Upper lobe of left lung (tissue), 6 donors: ENCODE measurements at regions not wholly inside any gene's neighbourhood (a gene's known extent, or its start where the extent isn't known, plus 50 kb on each side); places are given as distances from the start of the nearest gene placed in this dataset.

ENCODE experiments used
- ATAC-seq, 2 donors: fragments of 200-7000 bp; cut with Tn5 transposase; one replicate each; pipeline ENCODE4 v1.9.1; 2022; ENCODE audit warnings: mild to moderate bottlenecking in 2 of 2, moderate library complexity in 2 of 2; ENCODE audit not compliant: low FRiP score in 2 of 2
- DNase-seq, 2 donors: peaks; one replicate each; pipeline ENCODE4 v3.0.0-alpha.2; 2019 to 2020
- H3K27ac ChIP-seq, 4 donors: fragments of 200-600 bp; sonication (generic); one replicate each; pipeline ENCODE4 v1.5.1; 2016 to 2019
- H3K27me3 ChIP-seq, 4 donors: fragments of 200-600 bp; sonication (generic); one replicate each; pipeline ENCODE4 v1.5.1; 2017 to 2019
- H3K36me3 ChIP-seq, 4 donors: fragments of 200-600 bp; sonication (generic); one replicate each; pipeline ENCODE4 v1.5.1; 2016 to 2019
- H3K4me1 ChIP-seq, 4 donors: fragments of 200-600 bp; sonication (generic); one replicate each; pipeline ENCODE4 v1.5.1; 2018 to 2019
- H3K4me3 ChIP-seq, 4 donors: fragments of 200-600 bp; sonication (generic); one replicate each; pipeline ENCODE4 v1.5.1; 2017 to 2019; ENCODE audit warnings: mild to moderate bottlenecking in 2 of 4, moderate library complexity in 1 of 4
- H3K9me3 ChIP-seq, 4 donors: fragments of 200-600 bp; sonication (generic); one replicate each; pipeline ENCODE4 v1.5.1; 2018 to 2019
- EP300 ChIP-seq, 4 donors: sonication (generic); formaldehyde crosslinking; IDR thresholded peaks; one replicate each; pipeline ENCODE4 v1.5.1; 2017; ENCODE audit warnings: antibody characterized with exemption in 4 of 4, control low read depth in 2 of 4
- POLR2A ChIP-seq, 4 donors: fragments of 450-650 bp; IDR thresholded peaks; one replicate each; pipeline ENCODE4 v1.5.1; 2016 to 2017; ENCODE audit warnings: antibody characterized with exemption in 4 of 4, mild to moderate bottlenecking in 2 of 4
- POLR2AphosphoS5 ChIP-seq, 2 donors: sonication (generic); formaldehyde crosslinking; IDR thresholded peaks; one replicate each; pipeline ENCODE4 v1.5.1; 2017; ENCODE audit warnings: antibody characterized with exemption in 2 of 2
- WGBS, 2 donors: methylation state at CpG; one replicate each; pipeline ENCODE4 v1.1.5; 2017 to 2018; 5-methylcytosine and 5-hydroxymethylcytosine counted together
- TF ChIP-seq, protein P1 (sequence below), 6 experiments: fragments of 450-650 bp in 4 of 6; fragments of 200-600 bp in 2 of 6; sonication (generic) in 2 of 6; IDR thresholded peaks; one replicate each; pipeline ENCODE4 v1.5.1; 2016 to 2019; ENCODE audit warnings: antibody characterized with exemption in 6 of 6
- donor health status: DM: no; HTN: no; CAD: no; lungs with moderate emphysema.
- donor health status: DM: no; HTN: yes; CAD: no; lungs with severe emphysema.

- Histone ChIP-seq H3K27ac (no peak overlapping the region), H3K4me3 (no peak overlapping the region), H3K27me3 (no peaks in the 10 kb centered on the region), H3K4me1 (no peaks in the 10 kb centered on the region), H3K36me3 (no peaks in the 10 kb centered on the region), H3K9me3 (no peaks in the 10 kb centered on the region)
- TF ChIP-seq, protein P1, sequence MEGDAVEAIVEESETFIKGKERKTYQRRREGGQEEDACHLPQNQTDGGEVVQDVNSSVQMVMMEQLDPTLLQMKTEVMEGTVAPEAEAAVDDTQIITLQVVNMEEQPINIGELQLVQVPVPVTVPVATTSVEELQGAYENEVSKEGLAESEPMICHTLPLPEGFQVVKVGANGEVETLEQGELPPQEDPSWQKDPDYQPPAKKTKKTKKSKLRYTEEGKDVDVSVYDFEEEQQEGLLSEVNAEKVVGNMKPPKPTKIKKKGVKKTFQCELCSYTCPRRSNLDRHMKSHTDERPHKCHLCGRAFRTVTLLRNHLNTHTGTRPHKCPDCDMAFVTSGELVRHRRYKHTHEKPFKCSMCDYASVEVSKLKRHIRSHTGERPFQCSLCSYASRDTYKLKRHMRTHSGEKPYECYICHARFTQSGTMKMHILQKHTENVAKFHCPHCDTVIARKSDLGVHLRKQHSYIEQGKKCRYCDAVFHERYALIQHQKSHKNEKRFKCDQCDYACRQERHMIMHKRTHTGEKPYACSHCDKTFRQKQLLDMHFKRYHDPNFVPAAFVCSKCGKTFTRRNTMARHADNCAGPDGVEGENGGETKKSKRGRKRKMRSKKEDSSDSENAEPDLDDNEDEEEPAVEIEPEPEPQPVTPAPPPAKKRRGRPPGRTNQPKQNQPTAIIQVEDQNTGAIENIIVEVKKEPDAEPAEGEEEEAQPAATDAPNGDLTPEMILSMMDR (IDR thresholded peaks at IDR 0.05): no peak
- WGBS, 2 donors: 90 to 96% methylated on average over 2 of the region's 2 CpGs
- DNase-seq: no peak
- no peak for ATAC-seq
Measured at GRCh38 chr3:40911264-40911663, 288.0 kb upstream of the CTNNB1 start.

DNA sequence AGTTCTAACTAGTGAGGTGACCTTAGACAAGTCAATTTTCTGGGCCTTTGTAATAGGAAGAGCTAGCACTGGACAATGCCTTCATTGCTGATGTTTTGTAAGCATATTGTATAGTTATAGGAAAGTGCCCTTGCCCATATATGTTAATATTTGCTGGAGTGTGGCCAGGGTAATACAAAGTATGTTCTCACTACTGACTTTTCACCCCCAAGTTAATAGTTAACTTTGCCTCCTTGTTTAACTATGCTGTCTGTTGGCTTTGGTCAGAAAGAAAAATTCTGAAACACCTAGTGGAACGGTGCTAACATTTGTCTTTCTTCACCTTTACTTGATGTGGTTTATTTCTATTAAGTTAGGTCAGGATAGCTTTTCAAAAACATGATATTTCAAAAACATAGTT, 287.4 kb upstream of the CTNNB1 start:
- 52 to 69% methylated on average over 1 of the region's 1 CpG for WGBS, 2 donors
- Histone ChIP-seq H3K36me3 (no peaks in the 10 kb centered on the region), H3K27me3 (no peaks in the 10 kb centered on the region), H3K4me3 (no peak overlapping the region), H3K27ac (no peak overlapping the region), H3K9me3 (no peaks in the 10 kb centered on the region), H3K4me1 (no peaks in the 10 kb centered on the region)
- DNase-seq: no peak
- TF ChIP-seq POLR2AphosphoS5 (IDR thresholded peaks at IDR 0.05): no peak
- TF ChIP-seq POLR2A (IDR thresholded peaks at IDR 0.05): no peak
- no peak for TF ChIP-seq EP300 (IDR thresholded peaks at IDR 0.05)
- TF ChIP-seq, protein P1 (IDR thresholded peaks at IDR 0.05): no peak
- no peak for ATAC-seq

DNA sequence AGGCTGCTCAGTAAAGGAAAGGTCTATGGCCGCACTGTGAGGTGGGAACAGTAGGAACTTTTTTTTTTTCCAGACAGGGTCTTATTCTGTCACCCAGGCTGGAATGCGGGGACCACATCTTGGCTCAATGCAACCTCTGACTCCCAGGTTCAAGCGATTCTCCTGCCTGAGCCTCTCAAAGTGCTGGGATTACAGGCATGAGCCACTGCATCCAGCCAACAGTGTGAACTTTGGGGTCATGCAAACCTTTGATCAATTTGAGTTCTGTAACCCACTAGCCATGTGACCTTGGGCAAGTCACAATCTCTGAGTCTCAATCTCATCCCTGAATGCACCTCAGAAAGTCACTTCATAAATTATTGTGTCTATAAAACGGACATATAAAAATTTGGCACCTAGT, 286.8 kb upstream of the CTNNB1 start:
- Histone ChIP-seq H3K4me3 (no peak overlapping the region), H3K27me3 (no peaks in the 10 kb centered on the region), H3K36me3 (no peaks in the 10 kb centered on the region), H3K4me1 (no peaks in the 10 kb centered on the region), H3K27ac (no peak overlapping the region), H3K9me3 (no peaks in the 10 kb centered on the region)
- no peak for TF ChIP-seq POLR2AphosphoS5 (IDR thresholded peaks at IDR 0.05)
- no peak for TF ChIP-seq EP300 (IDR thresholded peaks at IDR 0.05)
- no peak for TF ChIP-seq POLR2A (IDR thresholded peaks at IDR 0.05)
- TF ChIP-seq, protein P1 (IDR thresholded peaks at IDR 0.05): no peak
- WGBS, 2 donors: 71 to 84% methylated on average over 4 of the region's 4 CpGs
- no peak for DNase-seq
- no peak for ATAC-seq

GRCh38 chr3:40913192-40913591, 286.1 kb upstream of the CTNNB1 start:
- Histone ChIP-seq H3K4me1 (no peaks in the 10 kb centered on the region), H3K36me3 (no peaks in the 10 kb centered on the region), H3K4me3 (no peak overlapping the region), H3K9me3 (no peaks in the 10 kb centered on the region), H3K27me3 (no peaks in the 10 kb centered on the region), H3K27ac (no peak overlapping the region)
- no peak for ATAC-seq
- TF ChIP-seq, protein P1 (IDR thresholded peaks at IDR 0.05): no peak
- no peak for TF ChIP-seq POLR2A (IDR thresholded peaks at IDR 0.05)
- no peak for TF ChIP-seq POLR2AphosphoS5 (IDR thresholded peaks at IDR 0.05)
- TF ChIP-seq EP300 (IDR thresholded peaks at IDR 0.05): no peak
- DNase-seq: no peak
- WGBS, 2 donors: 71% methylated on average over 4 of the region's 4 CpGs

DNA sequence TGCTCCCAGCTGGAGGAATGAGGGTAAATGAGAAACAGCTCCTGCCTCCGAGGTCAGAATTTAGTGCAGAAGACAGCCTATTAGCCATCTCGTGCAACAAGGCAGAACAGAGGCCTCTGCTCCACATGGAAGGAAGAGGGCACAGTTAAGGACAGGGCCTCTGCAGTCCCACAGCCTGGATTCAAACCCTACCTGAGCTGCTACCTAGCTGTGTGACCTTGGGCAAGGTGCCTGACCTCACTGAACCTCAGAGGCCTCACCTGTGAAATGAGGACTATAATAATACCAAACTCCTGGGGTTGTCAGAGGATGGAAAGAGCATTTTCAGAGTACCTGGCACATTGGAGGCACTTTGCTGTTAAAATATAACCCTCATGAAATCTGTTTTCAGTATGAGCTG, 285.7 kb upstream of the CTNNB1 start:
- TF ChIP-seq POLR2AphosphoS5 (IDR thresholded peaks at IDR 0.05) (no peak), POLR2A (IDR thresholded peaks at IDR 0.05) (no peak), EP300 (IDR thresholded peaks at IDR 0.05) (no peak)
- TF ChIP-seq, protein P1 (IDR thresholded peaks at IDR 0.05): no peak
- WGBS, 2 donors: 88 to 94% methylated on average over 2 of the region's 2 CpGs
- no peak for ATAC-seq

More for the DNA sequence above, 285.7 kb upstream of the CTNNB1 start:
- no peaks in the 10 kb centered on the region for H3K27me3 ChIP-seq
- H3K4me3 ChIP-seq: no peak overlapping the region
- no peaks in the 10 kb centered on the region for H3K36me3 ChIP-seq
- no peak for DNase-seq
- no peak overlapping the region for H3K27ac ChIP-seq
- H3K4me1 ChIP-seq: no peaks in the 10 kb centered on the region
- H3K9me3 ChIP-seq: no peaks in the 10 kb centered on the region
